ENCODE measurements at regions not wholly inside any gene's neighbourhood (a gene's known extent, or its start where the extent isn't known, plus 50 kb on each side); places are given as distances from the start of the nearest gene placed in this dataset.
A peak's percentile ranks its signal among the peaks of the same experiment; 100 is the strongest.

- H3F3A ChIP-seq (ENCODE audit: control insufficient read depth, insufficient read depth), result no peaks in the 10 kb centered on the region
- H3K4me3 ChIP-seq (ENCODE audit: low read length), result no peak overlapping the region
- no peak for TF ChIP-seq EZH2phosphoT487 (IDR thresholded peaks at IDR 0.05; ENCODE audit: borderline replicate concordance, low read length)
- no peak for TF ChIP-seq CTCF (IDR thresholded peaks at IDR 0.05; ENCODE audit: low read depth, low read length, poor library complexity, severe bottlenecking)
- no peak overlapping the region for H3K27ac ChIP-seq (ENCODE audit: low read depth, low read length)
- peaks cover 2% of the 10 kb centered on the region; the same call in 1 of the 2 replicates for H3K4me1 ChIP-seq (ENCODE audit: control insufficient read depth, low read length)
- no peaks in the 10 kb centered on the region for H3K9me3 ChIP-seq (ENCODE audit: control insufficient read depth, insufficient read depth, low read length)
- H3K9me2 ChIP-seq (replicated peaks; ENCODE audit: control insufficient read depth, low read length), result no peaks in the 10 kb centered on the region
- no peaks in the 10 kb centered on the region for H3K27me3 ChIP-seq (ENCODE audit: control insufficient read depth, low read length)
- no peak overlapping the region for H3K4me2 ChIP-seq (ENCODE audit: low read length)
- H3K79me2 ChIP-seq (ENCODE audit: control insufficient read depth, low read length), result no peaks in the 10 kb centered on the region
- H4K20me1 ChIP-seq (ENCODE audit: control insufficient read depth, insufficient read depth, low read depth, low read length), result no peaks in the 10 kb centered on the region
- no peaks in the 10 kb centered on the region for H3K36me3 ChIP-seq (ENCODE audit: control insufficient read depth, low read length)
Measured at GRCh38 chr2:47675196-47675825, 104.5 kb upstream of the KCNK12 start.

- H3K4me1 ChIP-seq (ENCODE audit: control insufficient read depth, low read length), result peaks cover 56% of the 10 kb centered on the region
- no peak overlapping the region for H3K4me3 ChIP-seq (ENCODE audit: low read length)
- no peaks in the 10 kb centered on the region for H3K9me3 ChIP-seq (ENCODE audit: control insufficient read depth, insufficient read depth, low read length)
- no peaks in the 10 kb centered on the region for H3K27me3 ChIP-seq (ENCODE audit: control insufficient read depth, low read length)
- no peak overlapping the region for H3K27ac ChIP-seq (ENCODE audit: low read depth, low read length)
- peaks cover 15% of the 10 kb centered on the region for H3K36me3 ChIP-seq (ENCODE audit: control insufficient read depth, low read length)
- H3K79me2 ChIP-seq (ENCODE audit: control insufficient read depth, low read length), result peaks cover 6% of the 10 kb centered on the region
- no peaks in the 10 kb centered on the region for H3K9me2 ChIP-seq (replicated peaks; ENCODE audit: control insufficient read depth, low read length)
- H3F3A ChIP-seq (ENCODE audit: control insufficient read depth, insufficient read depth), result peaks cover 13% of the 10 kb centered on the region
- TF ChIP-seq CTCF (IDR thresholded peaks at IDR 0.05; ENCODE audit: low read depth, low read length, poor library complexity, severe bottlenecking) (no peak), EZH2phosphoT487 (IDR thresholded peaks at IDR 0.05; ENCODE audit: borderline replicate concordance, low read length) (no peak)
- no peak overlapping the region for H3K4me2 ChIP-seq (ENCODE audit: low read length)
- H4K20me1 ChIP-seq (ENCODE audit: control insufficient read depth, insufficient read depth, low read depth, low read length), result no peaks in the 10 kb centered on the region
Measured at GRCh38 chr2:47666332-47666731, 95.5 kb upstream of the KCNK12 start.

GRCh38 chr2:47664817-47665216 lies 94.0 kb upstream of the KCNK12 start:
- Histone ChIP-seq H3K4me1 (ENCODE audit: control insufficient read depth, low read length) (peaks cover 68% of the 10 kb centered on the region), H3K4me2 (ENCODE audit: low read length) (peak overlapping the region; percentile 6; the same call in 1 of the 2 replicates)
- TF ChIP-seq EZH2phosphoT487 (IDR thresholded peaks at IDR 0.05; ENCODE audit: borderline replicate concordance, low read length), result no peak
- TF ChIP-seq CTCF (IDR thresholded peaks at IDR 0.05; ENCODE audit: low read depth, low read length, poor library complexity, severe bottlenecking), result peak; percentile 76

More at GRCh38 chr2:47664817-47665216, 94.0 kb upstream of the KCNK12 start:
- peaks cover 25% of the 10 kb centered on the region for H3F3A ChIP-seq (ENCODE audit: control insufficient read depth, insufficient read depth)
- no peaks in the 10 kb centered on the region for H4K20me1 ChIP-seq (ENCODE audit: control insufficient read depth, insufficient read depth, low read depth, low read length)
- H3K79me2 ChIP-seq (ENCODE audit: control insufficient read depth, low read length), result peaks cover 6% of the 10 kb centered on the region
- no peaks in the 10 kb centered on the region for H3K9me3 ChIP-seq (ENCODE audit: control insufficient read depth, insufficient read depth, low read length)
- no peak overlapping the region for H3K4me3 ChIP-seq (ENCODE audit: low read length)
- H3K27ac ChIP-seq (ENCODE audit: low read depth, low read length), result 0 out of 2 replicates have a peak overlapping the region, but pooled peaks have one; percentile 13
- no peaks in the 10 kb centered on the region for H3K27me3 ChIP-seq (ENCODE audit: control insufficient read depth, low read length)
- H3K9me2 ChIP-seq (replicated peaks; ENCODE audit: control insufficient read depth, low read length), result no peaks in the 10 kb centered on the region
- H3K36me3 ChIP-seq (ENCODE audit: control insufficient read depth, low read length), result peaks cover 15% of the 10 kb centered on the region
